KBM-7 (cell line): ENCODE measurements at regions not wholly inside any gene's neighbourhood (a gene's known extent, or its start where the extent isn't known, plus 50 kb on each side); places are given as distances from the start of the nearest gene placed in this dataset.
"Not testable (repeated sequence)": the region's sequence is repeated elsewhere in the genome, so short reads cannot be mapped to it uniquely, and the experiment has no call there.

Experiments used
- DNase-seq: peaks from one replicate; pipeline ENCODE4 v3.0.0-alpha.2; 2015
- in situ Hi-C: fragments of 300-500 bp; cut with MboI; formaldehyde crosslinking; loops from 2 replicates; pipeline ENCODE4 v1.14.3; 2020; ENCODE audit warnings: low sequenced_read_pairs, low pct_unique_long_range_greater_than_20kb, mixed read lengths

DNA sequence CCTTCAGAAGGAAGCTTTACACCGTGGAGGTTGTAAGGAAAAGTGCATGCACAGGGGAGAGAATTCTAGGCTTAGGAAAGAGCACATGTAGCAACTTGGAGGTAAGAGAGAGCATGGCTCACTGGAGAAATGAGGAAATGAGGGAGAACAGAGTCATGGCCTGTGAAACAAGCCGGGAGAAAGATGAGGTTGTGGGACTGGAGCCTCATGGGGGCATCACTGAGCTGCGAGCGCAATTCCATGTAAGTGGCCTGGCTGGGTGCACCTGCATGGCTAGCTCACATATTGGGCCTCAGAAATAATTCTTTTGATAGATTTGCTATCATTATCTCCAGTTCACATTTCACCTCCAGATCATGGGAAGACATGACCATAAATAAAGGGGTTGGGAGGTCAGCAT is 785.5 kb upstream of the RAB6C start:
- peak; percentile 12 for DNase-seq
- in situ Hi-C loops = no loop called here

DNA sequence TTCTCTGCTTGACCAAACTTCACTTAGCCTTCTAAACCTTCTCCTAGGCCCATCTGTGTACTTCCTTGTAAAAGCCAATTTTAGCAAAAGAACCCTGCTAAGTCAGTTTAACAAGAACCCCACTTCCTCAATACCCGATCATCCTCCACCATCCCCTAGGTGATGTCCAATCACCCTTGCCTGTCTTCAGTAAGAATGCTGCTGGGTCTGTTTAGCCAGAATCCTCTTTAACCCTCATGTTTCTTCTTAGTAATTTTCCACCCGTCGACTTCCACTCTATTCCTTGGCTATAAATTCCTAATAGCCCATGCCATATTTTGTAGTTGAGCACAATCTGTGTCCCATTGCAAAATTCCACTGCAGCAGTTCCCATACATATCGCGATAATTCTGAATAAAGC is 780.0 kb upstream of the RAB6C start:
- in situ Hi-C loops = no loop called here
- DNase-seq = no peak

DNA sequence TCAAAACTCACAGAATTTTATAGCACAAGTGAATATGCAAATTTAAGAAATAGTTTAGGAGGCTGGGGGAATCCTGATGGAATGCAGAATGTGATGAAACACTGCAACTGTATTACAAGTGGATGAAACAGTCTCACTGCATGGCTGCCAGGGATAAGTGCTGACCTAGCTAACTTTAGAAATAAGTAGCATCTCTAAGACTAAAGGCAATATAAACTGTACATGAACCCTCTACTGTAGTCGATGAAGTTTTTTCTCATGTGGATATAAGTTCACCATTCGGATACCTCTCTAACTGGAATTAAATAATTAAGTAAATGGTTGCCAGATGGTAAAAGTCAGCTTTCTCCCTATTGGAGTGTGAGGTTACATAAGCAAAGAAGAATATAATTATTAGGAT is 777.8 kb upstream of the RAB6C start:
- DNase-seq = no peak
- in situ Hi-C loops = no loop called here

DNA sequence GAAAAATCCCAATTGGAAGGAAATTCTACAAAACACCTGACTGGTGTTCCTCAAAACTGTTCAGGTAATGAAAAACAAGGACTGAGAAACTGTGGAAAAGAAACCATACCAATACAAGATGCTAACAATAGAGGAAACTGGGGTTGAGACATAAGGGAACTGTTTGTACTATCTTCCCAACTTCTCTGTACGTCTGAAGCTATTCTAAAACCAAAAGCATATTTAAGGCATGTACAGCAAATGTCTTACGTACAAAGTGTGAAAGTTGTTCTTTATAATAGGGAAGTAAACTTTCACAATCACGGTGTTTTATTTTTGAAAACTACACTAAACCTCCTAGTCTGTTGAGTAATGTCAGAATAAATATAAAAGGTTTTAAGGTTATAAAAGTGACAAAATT is 776.1 kb upstream of the RAB6C start:
- DNase-seq = no peak
- in situ Hi-C loops = no loop called here

DNA sequence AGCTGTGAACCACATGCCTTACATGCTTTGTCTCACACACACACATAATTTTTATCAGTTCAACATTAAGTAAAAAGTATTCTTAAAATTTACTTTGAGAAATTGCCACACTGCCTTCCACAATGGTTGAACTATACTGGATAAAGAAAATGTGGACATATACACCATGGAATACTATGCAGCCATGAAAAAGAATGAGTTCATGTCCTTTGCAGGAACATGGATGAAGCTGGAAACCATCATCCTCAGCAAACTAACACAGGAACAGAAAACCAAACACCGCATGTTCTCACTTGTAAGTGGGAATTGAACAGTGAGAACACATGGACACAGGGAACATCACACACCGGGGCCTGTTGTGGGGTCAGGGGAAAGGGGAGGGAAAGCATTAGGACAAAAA is 774.9 kb upstream of the RAB6C start:
- in situ Hi-C loops, DNase-seq: not testable (repeated sequence)

DNA sequence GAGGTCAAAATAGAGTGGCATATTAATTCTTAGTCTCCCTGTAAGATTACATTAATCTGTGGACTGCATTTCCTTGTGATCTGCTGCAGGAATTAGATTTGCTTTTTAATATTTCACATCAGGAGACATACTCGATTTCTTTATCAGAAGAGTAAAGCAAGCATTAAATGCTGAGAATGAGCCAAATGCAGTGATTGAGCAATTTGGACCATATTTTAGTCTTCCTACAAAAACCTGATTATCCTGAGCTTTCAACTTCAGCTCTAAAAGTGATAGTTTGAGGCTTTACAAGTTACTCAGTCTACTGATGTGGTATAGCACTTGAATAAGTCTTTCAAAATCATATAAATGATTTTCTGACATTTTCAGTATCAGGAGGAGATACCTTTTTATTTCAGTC is 774.3 kb upstream of the RAB6C start:
- DNase-seq = no peak
- in situ Hi-C loops = no loop called here

DNA sequence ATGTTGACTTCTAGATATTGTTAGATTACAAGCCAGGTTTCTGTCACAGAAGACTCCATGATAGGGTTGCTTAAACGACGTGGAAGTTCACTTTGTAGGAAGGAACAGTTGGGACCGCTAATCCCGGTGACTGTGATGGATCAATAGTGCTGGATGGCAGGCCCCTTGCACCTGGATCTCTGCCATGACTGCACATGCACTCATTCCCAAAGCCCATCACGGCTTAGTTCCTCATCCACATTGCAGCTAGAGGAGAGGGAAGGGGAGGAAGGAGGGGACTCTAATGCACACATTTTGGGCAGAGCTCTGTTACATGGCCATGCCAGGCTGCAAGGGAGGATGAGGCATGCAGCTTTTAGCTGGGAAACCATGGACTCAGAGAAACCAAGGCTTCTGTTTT is 773.7 kb upstream of the RAB6C start:
- in situ Hi-C loops = no loop called here

DNA sequence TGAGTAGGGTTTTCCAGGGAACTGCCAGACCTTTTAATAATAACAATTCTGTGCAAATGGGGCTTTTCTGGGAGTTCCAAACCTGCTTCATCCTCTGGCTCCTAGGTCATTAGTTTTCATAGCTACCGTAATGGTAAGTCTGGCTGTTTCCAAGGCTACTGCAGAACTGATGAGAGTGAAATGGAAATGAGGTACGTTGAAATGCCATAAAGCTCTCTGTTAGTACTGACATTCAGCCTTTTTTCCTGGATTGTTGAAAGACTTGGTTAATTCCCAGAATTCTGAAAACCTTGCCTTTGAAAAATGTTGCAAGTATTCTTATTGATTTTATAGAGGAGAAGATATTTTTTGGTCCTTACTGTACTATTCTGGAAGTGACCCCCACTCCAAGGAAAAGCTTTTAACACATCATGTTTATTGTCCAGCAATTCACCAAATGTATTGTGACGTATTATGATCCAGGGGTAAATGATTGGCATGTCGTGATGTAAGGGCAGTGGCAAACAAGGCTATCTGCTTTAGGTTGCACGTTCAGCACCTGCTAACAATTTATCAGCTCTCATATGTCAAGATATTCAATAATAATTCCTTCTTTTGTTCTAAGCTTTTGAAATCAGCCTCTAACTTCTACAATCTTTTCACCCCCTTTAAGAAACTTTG is 767.0 kb upstream of the RAB6C start:
- DNase-seq = no peak
- in situ Hi-C loops = no loop called here

More for the DNA sequence above, 773.7 kb upstream of the RAB6C start:
- DNase-seq = no peak

DNA sequence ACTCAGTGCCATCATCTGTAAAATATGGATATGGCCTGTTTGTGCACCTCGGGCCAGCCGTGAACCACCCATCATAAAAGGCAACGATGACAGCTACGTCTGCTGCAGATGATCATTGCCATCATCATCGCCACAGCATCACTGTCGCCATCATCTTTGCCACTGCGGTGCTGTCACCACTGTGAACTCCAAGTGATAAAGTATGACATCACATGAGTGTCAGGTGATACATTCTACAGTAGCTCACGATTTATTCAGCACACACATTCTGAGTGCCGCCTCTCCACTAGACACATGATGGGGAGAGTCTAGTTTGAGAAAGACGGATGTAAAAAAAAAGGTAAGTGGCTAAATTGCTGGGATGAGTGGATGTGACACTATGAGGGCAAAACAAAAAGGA is 755.4 kb upstream of the RAB6C start:
- in situ Hi-C loops = no loop called here
- DNase-seq = no peak

DNA sequence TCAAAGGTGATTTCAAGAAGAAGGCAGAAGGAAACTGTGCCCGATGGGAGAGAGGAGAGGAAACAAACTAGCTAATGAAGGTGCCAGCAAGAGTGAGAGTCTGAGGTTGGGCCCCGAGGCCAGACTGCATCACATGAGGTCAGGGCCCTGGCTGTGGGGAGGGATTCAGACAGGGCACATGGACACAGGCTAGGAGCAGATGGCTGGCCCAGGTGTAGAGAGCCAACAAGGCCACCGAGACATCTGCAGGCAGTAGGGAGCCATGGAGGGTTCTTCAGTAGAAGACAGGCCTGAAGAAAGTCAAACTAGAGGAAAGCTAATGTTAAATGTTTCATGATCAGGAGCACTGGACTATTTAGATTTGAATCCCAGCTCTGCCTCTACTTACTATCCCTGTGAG is 755.0 kb upstream of the RAB6C start:
- in situ Hi-C loops = no loop called here
- DNase-seq = no peak

DNA sequence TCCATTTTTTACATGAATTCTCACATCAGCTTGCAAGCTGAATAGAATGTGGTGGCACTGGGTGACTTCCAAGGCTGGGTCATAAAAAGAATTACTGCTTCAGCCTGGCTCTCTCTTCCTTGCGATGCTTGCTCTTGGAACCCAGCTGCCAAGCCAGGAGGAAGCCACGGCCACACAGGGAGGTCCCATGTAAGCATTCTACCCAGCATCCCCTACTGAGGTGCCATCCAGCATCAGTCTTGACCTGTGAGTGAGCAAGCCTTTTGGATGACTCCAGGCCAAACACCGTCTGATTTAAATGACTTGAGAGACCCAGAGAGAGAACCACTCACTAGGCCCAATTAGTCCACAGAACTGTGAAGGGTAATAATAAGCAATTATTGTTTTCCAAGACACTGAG is 750.3 kb upstream of the RAB6C start:
- no peak for DNase-seq
- in situ Hi-C loops = no loop called here

DNA sequence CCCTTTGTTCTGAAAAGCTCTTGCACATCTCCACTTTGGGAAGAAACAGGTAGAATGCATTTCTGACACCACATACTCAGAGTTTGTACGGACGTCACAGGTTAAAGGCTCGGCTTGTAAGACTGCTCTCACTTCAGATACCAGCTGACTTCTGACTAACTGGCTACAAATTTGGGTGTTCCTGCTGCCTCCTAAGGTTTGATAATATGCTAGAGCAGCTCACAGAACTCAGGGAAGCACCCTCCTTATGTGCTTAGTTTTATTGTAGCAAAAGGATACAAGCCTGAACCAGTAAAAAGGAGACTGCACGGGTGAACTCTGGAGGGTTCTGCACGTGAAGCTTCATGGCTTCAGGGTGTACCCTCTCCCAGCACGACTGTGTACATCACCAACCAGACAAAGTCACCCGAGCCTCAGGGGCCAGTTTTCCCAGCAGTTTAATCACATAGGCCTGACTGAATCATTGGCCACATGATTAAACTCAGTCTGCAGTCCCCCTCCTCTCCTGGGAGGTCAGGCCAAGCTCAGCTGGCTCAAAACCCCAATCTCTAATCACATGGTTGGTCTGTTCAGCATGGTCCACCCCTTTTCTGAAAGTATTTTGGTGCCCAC is 749.5 kb upstream of the RAB6C start:
- no peak for DNase-seq
- in situ Hi-C loops = no loop called here

DNA sequence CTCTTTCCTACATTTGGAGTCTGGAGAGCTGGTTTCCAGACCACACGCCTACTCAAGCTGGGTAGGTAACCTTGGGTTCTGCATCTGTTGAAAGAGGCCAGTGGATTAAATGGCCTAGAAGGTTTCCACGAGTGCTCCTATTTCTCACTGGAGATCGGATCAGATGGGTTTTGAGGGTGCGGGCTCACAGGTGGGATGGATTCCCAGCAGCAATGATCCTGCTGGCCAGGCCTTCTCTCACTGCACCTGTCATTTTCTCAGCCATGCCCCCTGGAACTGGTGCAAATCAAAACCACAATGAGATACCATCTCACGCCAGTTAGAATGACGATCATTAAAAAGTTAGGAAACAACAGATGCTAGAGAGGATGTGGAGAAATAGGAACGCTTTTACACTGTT is 747.5 kb upstream of the RAB6C start:
- no peak for DNase-seq
- in situ Hi-C loops = no loop called here

DNA sequence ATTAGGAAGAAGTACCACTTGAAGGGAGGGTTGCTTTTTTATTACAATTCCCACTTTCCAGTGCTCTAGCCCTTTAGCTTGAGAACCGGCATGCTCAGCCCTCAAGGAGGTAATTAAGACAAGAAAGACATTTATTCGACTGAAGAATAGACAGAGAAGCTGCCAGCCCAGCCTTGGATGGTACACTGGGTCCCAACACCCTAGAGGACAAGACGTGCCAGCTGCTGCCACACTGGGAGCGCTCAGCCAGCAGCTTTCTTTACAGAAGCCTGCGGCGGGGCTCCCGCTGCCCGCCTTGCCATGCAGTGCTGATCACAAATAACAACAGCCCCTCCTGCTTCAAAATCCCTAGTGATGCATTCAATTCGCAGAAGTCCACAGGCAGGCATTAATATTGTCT is 746.3 kb upstream of the RAB6C start:
- in situ Hi-C loops = no loop called here
- no peak for DNase-seq

DNA sequence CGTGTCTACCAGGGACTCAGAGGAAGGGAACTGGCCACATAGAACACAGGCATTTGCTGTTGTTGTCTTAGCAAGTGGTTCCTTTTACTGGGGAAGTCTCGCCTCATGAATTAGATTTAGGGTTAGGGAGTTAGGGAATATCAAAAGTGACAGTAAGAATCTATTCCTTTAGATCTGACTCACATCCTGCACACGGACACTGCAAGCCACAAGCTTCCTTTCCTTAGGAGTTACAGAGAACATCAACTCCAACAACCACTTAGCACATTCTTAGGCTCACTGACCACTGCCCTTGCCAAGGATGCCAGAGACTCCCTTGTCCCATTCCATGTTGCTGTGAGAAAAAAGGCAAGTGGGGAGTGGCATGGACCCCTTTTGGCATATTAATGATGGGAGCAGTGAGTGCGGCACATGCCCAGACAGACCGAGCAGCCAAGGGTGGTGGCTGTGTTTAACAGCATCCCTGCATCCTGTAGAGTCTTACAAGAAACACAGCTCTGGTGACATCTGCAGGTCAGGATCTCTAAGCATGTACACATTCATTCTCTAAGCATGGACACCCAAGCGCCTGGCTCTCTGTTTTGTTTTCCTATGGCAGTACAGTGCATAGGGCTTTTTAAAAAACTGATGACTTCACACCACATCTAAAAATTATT is 745.6 kb upstream of the RAB6C start:
- in situ Hi-C loops = no loop called here
- DNase-seq = no peak

DNA sequence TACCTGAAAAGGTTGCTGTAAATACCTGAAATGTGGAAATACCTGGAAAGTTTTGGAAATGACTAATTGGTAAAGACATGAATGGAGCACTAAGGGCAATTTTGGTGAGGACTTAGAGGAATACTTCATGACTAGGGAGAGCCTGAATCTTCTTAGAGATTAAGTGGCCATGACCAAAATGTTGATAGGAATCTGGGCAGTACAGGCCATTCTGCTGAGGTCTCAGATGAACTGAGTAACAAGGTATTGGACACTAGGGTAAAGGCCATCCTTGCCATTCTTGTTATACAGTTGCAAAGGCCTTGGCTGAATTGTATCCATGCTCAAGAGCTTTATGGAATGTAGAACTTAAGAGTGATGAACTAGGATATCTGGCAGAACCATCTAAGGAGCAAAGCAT is 742.9 kb upstream of the RAB6C start:
- DNase-seq = no peak
- in situ Hi-C loops = no loop called here

DNA sequence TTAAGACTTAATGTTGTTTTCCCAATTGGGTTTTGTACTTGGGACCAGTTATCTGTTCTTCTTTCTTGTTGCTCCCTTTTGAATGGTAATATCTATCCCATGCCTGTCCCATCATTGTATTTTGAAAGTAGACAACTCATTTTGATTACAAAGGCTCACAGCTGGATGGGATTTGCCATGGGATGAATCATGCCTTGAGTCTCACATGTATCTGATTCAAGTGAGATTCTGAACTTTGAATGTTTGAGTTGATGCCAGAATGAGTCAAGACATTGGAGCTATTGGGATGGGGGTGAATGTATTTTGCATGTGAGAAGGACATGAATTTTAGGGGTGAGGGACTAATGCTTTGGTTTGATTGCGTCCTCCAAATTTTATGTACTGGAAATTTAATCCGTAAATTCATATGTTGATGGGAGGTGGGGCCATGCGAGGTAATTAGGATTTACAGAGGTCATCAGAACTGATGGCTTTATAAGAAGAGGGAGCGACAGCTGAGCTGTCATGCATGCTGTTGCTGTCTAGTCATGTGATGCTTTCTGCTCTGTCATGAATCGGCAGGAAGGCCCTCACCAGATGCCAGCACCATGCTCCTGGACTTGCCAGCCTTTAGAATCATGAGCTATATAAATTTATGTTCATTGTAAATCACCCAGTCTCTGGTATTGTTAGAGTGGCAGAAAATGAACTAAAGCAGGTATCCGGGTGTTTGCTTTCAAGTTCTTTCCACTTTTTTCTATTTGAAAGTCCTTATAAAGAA is 741.3 kb upstream of the RAB6C start:
- DNase-seq = no peak
- in situ Hi-C loops = no loop called here

DNA sequence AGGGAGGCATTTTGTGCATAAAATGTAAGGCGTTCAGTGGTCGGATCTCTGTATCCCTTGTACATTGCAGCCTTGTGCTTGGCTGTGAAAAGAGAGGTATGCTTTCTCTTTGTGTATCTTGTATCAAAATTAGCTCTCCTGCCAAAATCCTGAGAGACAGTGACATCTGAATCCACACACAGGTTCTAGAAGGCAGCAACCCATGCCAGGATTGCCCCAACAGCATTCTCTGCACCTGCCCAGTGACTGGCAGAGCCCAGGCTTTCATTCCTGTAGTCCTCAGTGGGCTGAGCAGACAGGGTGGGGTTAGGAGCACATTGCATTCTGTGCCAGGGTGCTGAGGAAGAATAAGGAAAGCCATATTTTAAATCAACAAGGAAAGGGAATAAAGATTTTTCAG is 740.3 kb upstream of the RAB6C start:
- in situ Hi-C loops = no loop called here

DNA sequence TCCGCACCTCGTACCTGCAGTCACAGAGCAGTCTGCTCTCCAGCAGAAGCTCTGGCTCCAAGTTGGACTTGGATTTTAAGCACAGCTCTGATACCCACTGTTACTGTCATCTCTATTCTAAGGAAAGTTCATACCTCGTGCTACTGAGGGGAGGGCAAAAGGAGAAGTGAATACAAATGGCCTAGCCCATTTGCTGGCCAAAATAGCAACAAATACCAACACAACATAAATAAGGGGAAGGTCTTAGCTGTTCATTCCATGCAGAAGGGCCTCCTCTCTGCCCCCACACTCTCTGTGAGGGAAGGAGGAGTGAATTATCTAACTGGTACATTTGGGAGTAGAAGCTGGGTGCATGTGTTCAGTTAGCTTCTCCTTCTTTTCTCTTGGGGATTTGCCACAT is 739.4 kb upstream of the RAB6C start:
- in situ Hi-C loops = no loop called here
- DNase-seq = no peak

More for the DNA sequence above, 740.3 kb upstream of the RAB6C start:
- no peak for DNase-seq

DNA sequence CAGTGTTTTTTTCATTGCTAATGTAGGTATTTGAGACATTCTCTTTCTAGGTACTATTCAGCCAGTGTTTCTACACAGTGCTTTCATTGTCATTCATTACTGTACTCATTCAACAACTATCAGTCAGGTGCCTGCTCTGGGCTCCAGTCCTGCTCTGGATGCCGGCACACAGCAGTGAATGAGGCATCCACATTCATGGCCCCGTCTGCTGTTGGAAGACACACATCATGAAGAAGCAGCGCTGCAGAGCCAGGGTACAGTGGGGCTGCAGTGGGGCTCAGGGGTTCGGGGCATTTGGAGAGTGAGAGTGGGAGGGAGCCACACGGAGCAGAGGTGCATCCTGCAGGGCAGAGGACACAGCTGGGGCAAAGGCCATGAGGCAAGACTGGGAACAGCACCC is 737.2 kb upstream of the RAB6C start:
- no peak for DNase-seq
- in situ Hi-C loops = no loop called here
